Skeletal muscle satellite cell (primary cell): ENCODE measurements at regions not wholly inside any gene's neighbourhood (a gene's known extent, or its start where the extent isn't known, plus 50 kb on each side); places are given as distances from the start of the nearest gene placed in this dataset.

ENCODE experiments used
- H3K27me3 ChIP-seq: 2 replicates; pipeline ENCODE4 v1.7.0; 2013; ENCODE audit warnings: low read length; ENCODE audit not compliant: control insufficient read depth, insufficient read depth
- H3K36me3 ChIP-seq: 2 replicates; pipeline ENCODE4 v1.7.0; 2013; ENCODE audit warnings: mild to moderate bottlenecking, control low read depth, low read length; ENCODE audit not compliant: insufficient read depth
- H3K4me1 ChIP-seq: 2 replicates; pipeline ENCODE4 v1.7.0; 2013; ENCODE audit warnings: low read length; ENCODE audit not compliant: control insufficient read depth, insufficient read depth
- H3K4me2 ChIP-seq: 2 replicates; pipeline ENCODE4 v1.7.0; 2013; ENCODE audit warnings: mild to moderate bottlenecking, low read length
- H3K4me3 ChIP-seq: 2 replicates; pipeline ENCODE4 v1.7.0; 2013; ENCODE audit warnings: low read length
- H3K9ac ChIP-seq: 2 replicates; pipeline ENCODE4 v1.7.0; 2013; ENCODE audit warnings: mild to moderate bottlenecking, low read depth, low read length, moderate library complexity
- H3K9me3 ChIP-seq: replicated peaks from 2 replicates; pipeline ENCODE4 v1.7.0; 2013; ENCODE audit warnings: mild to moderate bottlenecking, control low read depth, low read length

GRCh38 chr18:77608807-77609206, 359.2 kb downstream of the GALR1 start:
- H3K9me3 ChIP-seq, result no peaks in the 10 kb centered on the region
- H3K4me2 ChIP-seq, result no peak overlapping the region
- H3K36me3 ChIP-seq, result no peaks in the 10 kb centered on the region
- no peaks in the 10 kb centered on the region for H3K27me3 ChIP-seq
- no peak overlapping the region for H3K4me3 ChIP-seq
- H3K9ac ChIP-seq, result no peak overlapping the region
- H3K4me1 ChIP-seq, result no peaks in the 10 kb centered on the region

- no peaks in the 10 kb centered on the region for H3K27me3 ChIP-seq
- no peak overlapping the region for H3K4me3 ChIP-seq
- H3K9ac ChIP-seq, result no peak overlapping the region
- no peaks in the 10 kb centered on the region for H3K36me3 ChIP-seq
- no peaks in the 10 kb centered on the region for H3K4me1 ChIP-seq
- no peak overlapping the region for H3K4me2 ChIP-seq
- H3K9me3 ChIP-seq, result no peaks in the 10 kb centered on the region
Observed at GRCh38 chr18:77617694-77618093, 368.0 kb downstream of the GALR1 start.

- Histone ChIP-seq H3K9me3 (no peaks in the 10 kb centered on the region), H3K4me3 (no peak overlapping the region), H3K36me3 (no peaks in the 10 kb centered on the region), H3K27me3 (no peaks in the 10 kb centered on the region), H3K4me1 (no peaks in the 10 kb centered on the region), H3K4me2 (no peak overlapping the region), H3K9ac (no peak overlapping the region)
Observed at GRCh38 chr18:77619525-77619924, 369.9 kb downstream of the GALR1 start.

GRCh38 chr18:77622009-77622692, 372.5 kb downstream of the GALR1 start:
- Histone ChIP-seq H3K4me1 (no peaks in the 10 kb centered on the region), H3K27me3 (no peaks in the 10 kb centered on the region), H3K9me3 (no peaks in the 10 kb centered on the region), H3K9ac (no peak overlapping the region), H3K36me3 (no peaks in the 10 kb centered on the region), H3K4me2 (no peak overlapping the region), H3K4me3 (no peak overlapping the region)

- Histone ChIP-seq H3K9ac (no peak overlapping the region), H3K36me3 (no peaks in the 10 kb centered on the region), H3K9me3 (no peaks in the 10 kb centered on the region), H3K27me3 (no peaks in the 10 kb centered on the region), H3K4me2 (no peak overlapping the region), H3K4me3 (no peak overlapping the region), H3K4me1 (no peaks in the 10 kb centered on the region)
Observed at GRCh38 chr18:77632758-77633157, 383.1 kb downstream of the GALR1 start.

GRCh38 chr18:77634494-77634893, 384.8 kb downstream of the GALR1 start:
- no peaks in the 10 kb centered on the region for H3K36me3 ChIP-seq
- no peak overlapping the region for H3K4me2 ChIP-seq
- H3K4me3 ChIP-seq, result no peak overlapping the region
- no peaks in the 10 kb centered on the region for H3K27me3 ChIP-seq
- H3K4me1 ChIP-seq, result no peaks in the 10 kb centered on the region
- no peaks in the 10 kb centered on the region for H3K9me3 ChIP-seq
- H3K9ac ChIP-seq, result no peak overlapping the region

GRCh38 chr18:77635451-77635850, 385.8 kb downstream of the GALR1 start:
- Histone ChIP-seq H3K4me1 (no peaks in the 10 kb centered on the region), H3K4me3 (no peak overlapping the region), H3K27me3 (no peaks in the 10 kb centered on the region), H3K4me2 (no peak overlapping the region), H3K9me3 (no peaks in the 10 kb centered on the region), H3K9ac (no peak overlapping the region), H3K36me3 (no peaks in the 10 kb centered on the region)

GRCh38 chr18:77635858-77636257, 386.2 kb downstream of the GALR1 start:
- Histone ChIP-seq H3K9me3 (no peaks in the 10 kb centered on the region), H3K4me1 (no peaks in the 10 kb centered on the region), H3K27me3 (no peaks in the 10 kb centered on the region), H3K4me2 (no peak overlapping the region), H3K36me3 (no peaks in the 10 kb centered on the region), H3K9ac (no peak overlapping the region), H3K4me3 (no peak overlapping the region)

- Histone ChIP-seq H3K4me1 (no peaks in the 10 kb centered on the region), H3K4me3 (no peak overlapping the region), H3K4me2 (no peak overlapping the region), H3K36me3 (no peaks in the 10 kb centered on the region), H3K9ac (no peak overlapping the region), H3K27me3 (no peaks in the 10 kb centered on the region), H3K9me3 (no peaks in the 10 kb centered on the region)
Observed at GRCh38 chr18:77645170-77645872, 395.7 kb downstream of the GALR1 start.

GRCh38 chr18:77647472-77647871, 397.8 kb downstream of the GALR1 start:
- H3K27me3 ChIP-seq, result no peaks in the 10 kb centered on the region
- H3K36me3 ChIP-seq, result no peaks in the 10 kb centered on the region

GRCh38 chr18:77648411-77648810, 398.8 kb downstream of the GALR1 start:
- Histone ChIP-seq H3K4me2 (no peak overlapping the region), H3K4me3 (no peak overlapping the region), H3K9ac (no peak overlapping the region), H3K36me3 (no peaks in the 10 kb centered on the region), H3K27me3 (no peaks in the 10 kb centered on the region), H3K9me3 (no peaks in the 10 kb centered on the region), H3K4me1 (no peaks in the 10 kb centered on the region)

More at GRCh38 chr18:77647472-77647871, 397.8 kb downstream of the GALR1 start:
- Histone ChIP-seq H3K4me3 (no peak overlapping the region), H3K9ac (no peak overlapping the region), H3K9me3 (no peaks in the 10 kb centered on the region), H3K4me2 (no peak overlapping the region), H3K4me1 (no peaks in the 10 kb centered on the region)
